Liver (tissue), 3 donors: ENCODE measurements at regions not wholly inside any gene's neighbourhood (a gene's known extent, or its start where the extent isn't known, plus 50 kb on each side); places are given as distances from the start of the nearest gene placed in this dataset.

Experiments used
- EGR1 ChIP-seq, 2 donors: IDR thresholded peaks; 2 replicates each; pipeline ENCODE4 v1.6.1; 2016 to 2018; ENCODE audit warnings: antibody characterized with exemption in 2 of 2, low read depth in 2 of 2
- FOXA1 ChIP-seq: IDR thresholded peaks from 2 replicates; pipeline ENCODE4 v1.6.1; 2016; ENCODE audit warnings: antibody characterized with exemption
- JUND ChIP-seq, 2 donors: IDR thresholded peaks; 2 replicates each; pipeline ENCODE4 v1.6.1; 2016; ENCODE audit warnings: antibody characterized with exemption in 2 of 2
- NR2F2 ChIP-seq: IDR thresholded peaks from 2 replicates; pipeline ENCODE4 v1.6.1; 2016; ENCODE audit warnings: antibody characterized with exemption
- RAD21 ChIP-seq, 2 donors: IDR thresholded peaks; 2 replicates each; pipeline ENCODE4 v1.6.1; 2016; ENCODE audit warnings: antibody characterized with exemption in 2 of 2, mild to moderate bottlenecking in 2 of 2
- RXRA ChIP-seq, 2 donors: IDR thresholded peaks; 2 replicates each; pipeline ENCODE4 v1.6.1; 2017 to 2018; ENCODE audit warnings: antibody characterized with exemption in 2 of 2, mild to moderate bottlenecking in 1 of 2
- SP1 ChIP-seq: IDR thresholded peaks from 2 replicates; pipeline ENCODE4 v1.6.1; 2018; ENCODE audit warnings: antibody characterized with exemption, mild to moderate bottlenecking
- TAF1 ChIP-seq: conservative IDR thresholded peaks from 2 replicates; pipeline ENCODE4 v1.6.1; 2016; ENCODE audit warnings: antibody characterized with exemption, mild to moderate bottlenecking
- YY1 ChIP-seq: IDR thresholded peaks from 2 replicates; pipeline ENCODE4 v1.6.1; 2016; ENCODE audit warnings: antibody characterized with exemption, mild to moderate bottlenecking
- TF ChIP-seq, protein P1 (sequence below): fragments of 150-350 bp; IDR thresholded peaks from 2 replicates; pipeline ENCODE4 v1.5.1; 2017; ENCODE audit warnings: improper control_type of control experiment, low read depth, low read length; ENCODE audit not compliant: missing input control
- TF ChIP-seq, protein P2 (sequence below): IDR thresholded peaks from 2 replicates; pipeline ENCODE4 v1.6.1; 2016; ENCODE audit warnings: antibody characterized with exemption
- TF ChIP-seq, protein P3 (sequence below): IDR thresholded peaks from 2 replicates; pipeline ENCODE4 v1.6.1; 2016; ENCODE audit warnings: antibody characterized with exemption, mild to moderate bottlenecking
- TF ChIP-seq, protein P4 (sequence below): IDR thresholded peaks from 2 replicates; pipeline ENCODE4 v1.6.1; 2016; ENCODE audit warnings: antibody characterized with exemption
- TF ChIP-seq, protein P5 (sequence below): IDR thresholded peaks from 2 replicates; pipeline ENCODE4 v1.6.1; 2016; ENCODE audit warnings: antibody characterized with exemption
- donor health status: healthy.
- donor health status: healthy.

DNA sequence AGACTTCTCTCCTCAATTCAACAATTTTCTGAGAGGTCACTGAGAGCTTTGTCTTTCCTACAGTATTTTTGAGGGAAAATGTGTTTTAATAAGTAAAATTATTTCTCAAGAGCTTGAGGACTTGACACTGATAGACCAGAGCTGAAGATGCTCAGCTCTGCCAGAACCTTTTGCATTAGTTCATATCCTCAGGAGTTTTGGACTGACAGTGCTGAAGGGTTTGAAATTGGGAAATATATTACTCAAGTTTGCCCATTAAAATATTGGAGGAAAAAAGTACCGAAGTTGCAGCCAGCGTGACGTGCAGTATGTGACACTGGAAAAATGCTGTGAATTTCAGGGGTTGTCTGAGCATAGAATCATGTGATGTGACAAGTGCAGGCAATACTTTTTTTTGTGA lies 346.6 kb upstream of the DPYD start:
- TF ChIP-seq, protein P1, sequence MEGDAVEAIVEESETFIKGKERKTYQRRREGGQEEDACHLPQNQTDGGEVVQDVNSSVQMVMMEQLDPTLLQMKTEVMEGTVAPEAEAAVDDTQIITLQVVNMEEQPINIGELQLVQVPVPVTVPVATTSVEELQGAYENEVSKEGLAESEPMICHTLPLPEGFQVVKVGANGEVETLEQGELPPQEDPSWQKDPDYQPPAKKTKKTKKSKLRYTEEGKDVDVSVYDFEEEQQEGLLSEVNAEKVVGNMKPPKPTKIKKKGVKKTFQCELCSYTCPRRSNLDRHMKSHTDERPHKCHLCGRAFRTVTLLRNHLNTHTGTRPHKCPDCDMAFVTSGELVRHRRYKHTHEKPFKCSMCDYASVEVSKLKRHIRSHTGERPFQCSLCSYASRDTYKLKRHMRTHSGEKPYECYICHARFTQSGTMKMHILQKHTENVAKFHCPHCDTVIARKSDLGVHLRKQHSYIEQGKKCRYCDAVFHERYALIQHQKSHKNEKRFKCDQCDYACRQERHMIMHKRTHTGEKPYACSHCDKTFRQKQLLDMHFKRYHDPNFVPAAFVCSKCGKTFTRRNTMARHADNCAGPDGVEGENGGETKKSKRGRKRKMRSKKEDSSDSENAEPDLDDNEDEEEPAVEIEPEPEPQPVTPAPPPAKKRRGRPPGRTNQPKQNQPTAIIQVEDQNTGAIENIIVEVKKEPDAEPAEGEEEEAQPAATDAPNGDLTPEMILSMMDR = no peak
- TF ChIP-seq, protein P2, sequence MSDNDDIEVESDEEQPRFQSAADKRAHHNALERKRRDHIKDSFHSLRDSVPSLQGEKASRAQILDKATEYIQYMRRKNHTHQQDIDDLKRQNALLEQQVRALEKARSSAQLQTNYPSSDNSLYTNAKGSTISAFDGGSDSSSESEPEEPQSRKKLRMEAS = no peak
- TF ChIP-seq, protein P3, sequence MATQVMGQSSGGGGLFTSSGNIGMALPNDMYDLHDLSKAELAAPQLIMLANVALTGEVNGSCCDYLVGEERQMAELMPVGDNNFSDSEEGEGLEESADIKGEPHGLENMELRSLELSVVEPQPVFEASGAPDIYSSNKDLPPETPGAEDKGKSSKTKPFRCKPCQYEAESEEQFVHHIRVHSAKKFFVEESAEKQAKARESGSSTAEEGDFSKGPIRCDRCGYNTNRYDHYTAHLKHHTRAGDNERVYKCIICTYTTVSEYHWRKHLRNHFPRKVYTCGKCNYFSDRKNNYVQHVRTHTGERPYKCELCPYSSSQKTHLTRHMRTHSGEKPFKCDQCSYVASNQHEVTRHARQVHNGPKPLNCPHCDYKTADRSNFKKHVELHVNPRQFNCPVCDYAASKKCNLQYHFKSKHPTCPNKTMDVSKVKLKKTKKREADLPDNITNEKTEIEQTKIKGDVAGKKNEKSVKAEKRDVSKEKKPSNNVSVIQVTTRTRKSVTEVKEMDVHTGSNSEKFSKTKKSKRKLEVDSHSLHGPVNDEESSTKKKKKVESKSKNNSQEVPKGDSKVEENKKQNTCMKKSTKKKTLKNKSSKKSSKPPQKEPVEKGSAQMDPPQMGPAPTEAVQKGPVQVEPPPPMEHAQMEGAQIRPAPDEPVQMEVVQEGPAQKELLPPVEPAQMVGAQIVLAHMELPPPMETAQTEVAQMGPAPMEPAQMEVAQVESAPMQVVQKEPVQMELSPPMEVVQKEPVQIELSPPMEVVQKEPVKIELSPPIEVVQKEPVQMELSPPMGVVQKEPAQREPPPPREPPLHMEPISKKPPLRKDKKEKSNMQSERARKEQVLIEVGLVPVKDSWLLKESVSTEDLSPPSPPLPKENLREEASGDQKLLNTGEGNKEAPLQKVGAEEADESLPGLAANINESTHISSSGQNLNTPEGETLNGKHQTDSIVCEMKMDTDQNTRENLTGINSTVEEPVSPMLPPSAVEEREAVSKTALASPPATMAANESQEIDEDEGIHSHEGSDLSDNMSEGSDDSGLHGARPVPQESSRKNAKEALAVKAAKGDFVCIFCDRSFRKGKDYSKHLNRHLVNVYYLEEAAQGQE = no peak
- TF ChIP-seq TAF1 (no peak), NR2F2 (no peak), EGR1 (IDR thresholded peaks at IDR 0.05; ENCODE audit: low read depth in 2 of 2) (no peak), JUND (IDR thresholded peaks at IDR 0.05) (no peak), SP1 (no peak), RXRA (IDR thresholded peaks at IDR 0.05) (no peak), RAD21 (IDR thresholded peaks at IDR 0.05) (no peak), YY1 (no peak), FOXA1 (no peak)
- TF ChIP-seq, protein P4, sequence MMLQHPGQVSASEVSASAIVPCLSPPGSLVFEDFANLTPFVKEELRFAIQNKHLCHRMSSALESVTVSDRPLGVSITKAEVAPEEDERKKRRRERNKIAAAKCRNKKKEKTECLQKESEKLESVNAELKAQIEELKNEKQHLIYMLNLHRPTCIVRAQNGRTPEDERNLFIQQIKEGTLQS = no peak
- TF ChIP-seq, protein P5, sequence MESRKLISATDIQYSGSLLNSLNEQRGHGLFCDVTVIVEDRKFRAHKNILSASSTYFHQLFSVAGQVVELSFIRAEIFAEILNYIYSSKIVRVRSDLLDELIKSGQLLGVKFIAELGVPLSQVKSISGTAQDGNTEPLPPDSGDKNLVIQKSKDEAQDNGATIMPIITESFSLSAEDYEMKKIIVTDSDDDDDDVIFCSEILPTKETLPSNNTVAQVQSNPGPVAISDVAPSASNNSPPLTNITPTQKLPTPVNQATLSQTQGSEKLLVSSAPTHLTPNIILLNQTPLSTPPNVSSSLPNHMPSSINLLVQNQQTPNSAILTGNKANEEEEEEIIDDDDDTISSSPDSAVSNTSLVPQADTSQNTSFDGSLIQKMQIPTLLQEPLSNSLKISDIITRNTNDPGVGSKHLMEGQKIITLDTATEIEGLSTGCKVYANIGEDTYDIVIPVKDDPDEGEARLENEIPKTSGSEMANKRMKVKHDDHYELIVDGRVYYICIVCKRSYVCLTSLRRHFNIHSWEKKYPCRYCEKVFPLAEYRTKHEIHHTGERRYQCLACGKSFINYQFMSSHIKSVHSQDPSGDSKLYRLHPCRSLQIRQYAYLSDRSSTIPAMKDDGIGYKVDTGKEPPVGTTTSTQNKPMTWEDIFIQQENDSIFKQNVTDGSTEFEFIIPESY = no peak
